ENCODE measurements at regions not wholly inside any gene's neighbourhood (a gene's known extent, or its start where the extent isn't known, plus 50 kb on each side); places are given as distances from the start of the nearest gene placed in this dataset.

GRCh38 chr3:55357796-55358195 is 129.3 kb downstream of the WNT5A start:
- TF ChIP-seq EZH2 (IDR thresholded peaks at IDR 0.05; ENCODE audit: borderline replicate concordance, low read depth, low read length, severe bottlenecking): no peak
- TF ChIP-seq CTCF (IDR thresholded peaks at IDR 0.05; ENCODE audit: borderline replicate concordance, extremely low read depth, low read length, poor library complexity, severe bottlenecking): no peak

Measured in DND-41 (cell line).